Stimulated activated CD4-positive, alpha-beta T cell treated with anti-CD3 and anti-CD28 coated beads, Interleukin-2, amount 100 ng/mL, for 48 hours (primary cell): ENCODE measurements at regions not wholly inside any gene's neighbourhood (a gene's known extent, or its start where the extent isn't known, plus 50 kb on each side); places are given as distances from the start of the nearest gene placed in this dataset.
"Not testable (repeated sequence)": the region's sequence is repeated elsewhere in the genome, so short reads cannot be mapped to it uniquely, and the experiment has no call there.

Experiments
- DNase-seq, 2 donors: peaks; one replicate each; pipeline ENCODE4 v3.0.0-alpha.2; 2020

- no peak for DNase-seq
Measured at GRCh38 chr14:86087377-86087776, 557.4 kb downstream of the FLRT2 start.

- DNase-seq, result no peak
Measured at GRCh38 chr14:86086962-86087361, 557.0 kb downstream of the FLRT2 start.

GRCh38 chr14:86084097-86084496 lies 554.2 kb downstream of the FLRT2 start:
- DNase-seq, result no peak

GRCh38 chr14:86083616-86084015 lies 553.7 kb downstream of the FLRT2 start:
- DNase-seq, result no peak

GRCh38 chr14:86072116-86072894 lies 542.4 kb downstream of the FLRT2 start:
- DNase-seq, result no peak

- no peak for DNase-seq
Measured at GRCh38 chr14:86066651-86067050, 536.7 kb downstream of the FLRT2 start.

GRCh38 chr14:86065407-86065806 lies 535.5 kb downstream of the FLRT2 start:
- no peak for DNase-seq

GRCh38 chr14:86064595-86064994 lies 534.7 kb downstream of the FLRT2 start:
- not testable (repeated sequence) for DNase-seq

GRCh38 chr14:86057018-86057667 lies 527.2 kb downstream of the FLRT2 start:
- peak; percentile 24 to 25 for DNase-seq

GRCh38 chr14:86055512-86056075 lies 525.6 kb downstream of the FLRT2 start:
- DNase-seq, result no peak

GRCh38 chr14:86052868-86053267 lies 522.9 kb downstream of the FLRT2 start:
- DNase-seq, result no peak

GRCh38 chr14:86050757-86051156 lies 520.8 kb downstream of the FLRT2 start:
- no peak for DNase-seq

- DNase-seq, result no peak
Measured at GRCh38 chr14:86050072-86050683, 520.2 kb downstream of the FLRT2 start.

GRCh38 chr14:86039176-86039575 lies 509.2 kb downstream of the FLRT2 start:
- DNase-seq, result no peak

- peak; percentile 16 to 24 for DNase-seq
Measured at GRCh38 chr14:86038387-86039042, 508.6 kb downstream of the FLRT2 start.

GRCh38 chr14:86035882-86036281 lies 505.9 kb downstream of the FLRT2 start:
- no peak for DNase-seq

GRCh38 chr14:86027990-86028389 lies 498.0 kb downstream of the FLRT2 start:
- no peak for DNase-seq

- no peak for DNase-seq
Measured at GRCh38 chr14:86027144-86027543, 497.2 kb downstream of the FLRT2 start.

GRCh38 chr14:86022031-86022629 lies 492.2 kb downstream of the FLRT2 start:
- DNase-seq, result no peak

GRCh38 chr14:86020841-86021240 lies 490.9 kb downstream of the FLRT2 start:
- no peak for DNase-seq

- no peak for DNase-seq
Measured at GRCh38 chr14:86015941-86016340, 486.0 kb downstream of the FLRT2 start.

- DNase-seq, result no peak
Measured at GRCh38 chr14:86015511-86015910, 485.6 kb downstream of the FLRT2 start.

- DNase-seq, result no peak
Measured at GRCh38 chr14:86013641-86014040, 483.7 kb downstream of the FLRT2 start.
